Stimulated activated CD8-positive, alpha-beta memory T cell treated with anti-CD3 and anti-CD28 coated beads, Interleukin-7, amount 100 ng/mL, for 48 hours (primary cell): ENCODE measurements at regions not wholly inside any gene's neighbourhood (a gene's known extent, or its start where the extent isn't known, plus 50 kb on each side); places are given as distances from the start of the nearest gene placed in this dataset.

Experiments used
- DNase-seq, 2 donors: peaks; one replicate each; pipeline ENCODE4 v3.0.0-alpha.2; 2020; ENCODE audit warnings: low read depth in 1 of 2; ENCODE audit errors: extremely low read depth in 1 of 2

DNA sequence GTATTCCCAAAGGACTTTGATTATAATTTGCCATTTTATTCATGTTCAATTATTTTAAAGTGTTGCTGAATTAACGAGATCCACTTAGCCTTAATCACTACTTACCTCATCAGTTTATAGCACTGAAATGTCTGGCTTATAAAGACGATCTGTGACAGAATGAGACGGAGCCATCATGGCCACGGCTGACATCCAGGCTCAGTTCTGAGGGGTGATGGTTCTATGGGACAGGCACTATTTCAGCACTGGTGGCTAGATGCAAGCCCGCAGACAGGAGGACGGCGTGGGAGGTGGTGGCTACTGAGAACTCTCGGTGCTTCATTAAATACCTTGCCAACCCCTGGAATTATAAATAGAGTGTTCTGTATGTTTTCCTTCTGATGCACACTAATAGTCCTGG, 1084.2 kb upstream of the TENM3 start:
- no peak for DNase-seq

DNA sequence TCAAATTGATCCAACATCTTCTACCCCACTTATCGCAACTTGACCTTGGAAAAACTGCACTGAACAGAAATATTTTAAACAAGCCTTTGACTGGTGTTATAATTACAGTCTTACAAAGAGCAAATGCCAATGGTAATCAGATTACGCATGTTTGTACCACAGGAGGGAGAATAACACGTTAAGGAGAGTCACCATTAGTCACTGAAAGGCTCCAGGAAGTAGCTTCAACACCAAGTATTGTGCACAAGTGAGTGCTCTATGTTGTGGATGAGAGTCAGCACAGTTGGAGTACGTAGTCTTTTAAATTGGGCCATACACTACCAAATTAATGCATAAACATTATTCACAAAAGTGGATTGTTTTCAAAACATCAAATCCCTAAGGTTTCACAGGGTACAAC, 1081.5 kb upstream of the TENM3 start:
- no peak for DNase-seq

DNA sequence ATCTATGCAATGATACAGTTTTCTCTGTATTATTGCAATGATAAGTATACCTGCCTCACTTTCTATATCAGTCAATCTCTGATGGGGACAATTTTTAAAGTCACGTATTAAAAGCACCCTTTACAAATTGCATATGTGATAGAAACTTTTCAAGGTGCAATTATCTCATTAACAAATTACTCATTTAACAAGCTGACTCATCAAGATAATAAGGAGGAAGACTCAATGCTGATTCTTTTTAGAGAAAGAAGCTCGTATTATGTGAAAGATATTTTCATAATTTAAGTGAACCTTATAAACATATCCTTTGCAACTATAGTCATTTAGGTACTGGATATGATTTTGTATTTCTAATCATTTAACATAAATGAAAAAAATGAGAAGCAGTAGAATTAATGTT, 1080.9 kb upstream of the TENM3 start:
- DNase-seq, result no peak

DNA sequence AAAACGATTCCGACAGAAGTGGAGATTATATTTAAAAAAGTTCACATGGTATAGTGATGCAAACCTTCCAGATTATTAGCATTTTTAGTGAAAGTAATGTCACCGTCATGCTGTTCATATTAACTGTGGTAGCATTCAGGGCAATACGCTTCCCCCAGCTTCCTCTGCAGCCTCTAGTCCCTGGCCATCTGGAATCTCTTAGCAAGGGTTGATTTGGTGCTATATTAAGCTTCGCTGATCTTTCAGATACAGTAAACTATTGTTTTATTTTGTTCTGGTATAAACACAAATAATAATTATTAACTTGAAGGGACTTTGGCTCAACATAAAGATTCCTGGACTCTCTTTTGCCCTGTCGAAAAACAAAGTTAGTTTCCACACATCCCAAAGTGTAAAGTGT, 1080.5 kb upstream of the TENM3 start:
- DNase-seq, result no peak

DNA sequence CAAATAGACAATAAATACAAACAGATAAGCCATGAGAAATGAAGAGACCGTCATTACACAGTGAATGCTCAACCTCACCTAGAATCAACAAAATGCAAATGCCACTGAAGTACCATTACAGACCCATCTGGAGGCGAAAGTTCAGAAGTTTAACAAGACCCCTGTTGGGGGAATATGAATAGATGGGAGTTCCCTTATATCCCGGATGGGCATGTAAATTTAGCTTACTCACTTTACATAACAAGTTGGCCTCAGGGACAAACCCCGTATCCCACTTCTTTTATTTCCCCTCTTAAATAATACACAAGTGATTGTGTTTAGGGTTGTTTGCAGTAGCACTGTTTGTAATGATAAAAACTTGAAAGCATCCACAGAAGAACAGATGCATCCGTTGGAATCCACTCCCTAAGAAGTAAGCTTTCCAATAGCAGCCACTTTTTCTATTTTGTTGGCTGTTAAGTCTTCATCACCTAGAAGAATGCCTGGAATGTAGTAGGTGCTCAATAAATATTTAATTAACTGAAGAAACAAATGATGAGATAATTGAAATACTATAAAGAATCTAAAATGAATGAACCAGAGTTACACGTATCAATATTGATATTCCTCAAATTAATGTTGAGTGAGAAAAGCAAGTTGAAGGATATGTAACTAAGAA, 1076.3 kb upstream of the TENM3 start:
- DNase-seq, result no peak

DNA sequence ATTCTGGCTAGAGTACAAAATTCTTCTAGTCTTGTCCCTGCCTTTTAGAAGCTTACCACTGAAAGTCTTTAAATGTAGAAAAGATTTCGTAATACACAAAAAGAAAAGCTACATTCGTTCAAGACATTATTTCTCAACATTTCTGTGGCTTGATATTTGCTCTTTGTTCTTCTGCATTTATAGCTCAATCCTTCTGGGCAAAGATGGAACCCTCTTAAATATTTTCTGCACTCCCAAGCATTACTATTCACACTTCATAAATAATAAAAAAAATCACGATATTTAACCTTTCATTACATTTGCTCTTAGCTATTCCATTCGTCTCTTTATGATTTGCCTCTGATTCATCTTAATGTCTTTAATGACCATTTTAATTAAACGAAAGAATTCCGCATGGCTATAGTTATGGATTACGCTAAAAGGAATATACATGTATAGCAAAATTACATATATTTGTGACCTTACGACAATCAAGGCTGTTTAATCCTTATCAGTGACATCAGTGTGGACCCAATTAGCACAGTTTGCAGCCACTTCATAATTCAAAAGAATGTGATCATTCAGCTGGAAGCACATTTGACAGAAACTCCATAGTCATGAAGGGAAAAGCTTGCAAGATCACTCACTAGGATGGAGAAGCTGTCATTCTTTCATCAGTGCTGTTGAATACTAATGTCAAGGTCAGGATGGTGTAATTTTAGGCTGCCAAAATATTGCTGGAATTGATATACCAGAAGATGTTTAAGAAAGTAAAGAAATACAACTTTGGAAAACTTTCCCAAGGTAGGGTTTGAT, 1075.0 kb upstream of the TENM3 start:
- no peak for DNase-seq

DNA sequence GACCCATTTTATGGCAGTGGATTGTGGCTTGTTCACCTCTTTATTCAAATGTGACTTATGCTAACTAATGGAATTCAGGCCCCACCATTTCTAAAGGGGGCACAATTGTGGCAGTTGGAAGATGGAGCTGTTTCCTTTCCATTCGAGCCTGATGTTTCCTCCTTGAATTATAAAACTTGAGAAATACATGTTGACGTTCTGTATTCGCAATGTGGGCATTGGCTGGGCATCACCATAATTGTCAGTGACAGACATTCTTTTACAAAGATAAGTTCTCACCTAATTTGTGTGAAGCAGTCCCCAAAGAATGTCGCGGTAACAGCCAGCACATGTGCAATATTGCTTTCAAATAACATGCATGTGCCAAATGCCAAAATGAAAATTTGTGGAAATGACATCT, 1070.2 kb upstream of the TENM3 start:
- DNase-seq, result no peak

DNA sequence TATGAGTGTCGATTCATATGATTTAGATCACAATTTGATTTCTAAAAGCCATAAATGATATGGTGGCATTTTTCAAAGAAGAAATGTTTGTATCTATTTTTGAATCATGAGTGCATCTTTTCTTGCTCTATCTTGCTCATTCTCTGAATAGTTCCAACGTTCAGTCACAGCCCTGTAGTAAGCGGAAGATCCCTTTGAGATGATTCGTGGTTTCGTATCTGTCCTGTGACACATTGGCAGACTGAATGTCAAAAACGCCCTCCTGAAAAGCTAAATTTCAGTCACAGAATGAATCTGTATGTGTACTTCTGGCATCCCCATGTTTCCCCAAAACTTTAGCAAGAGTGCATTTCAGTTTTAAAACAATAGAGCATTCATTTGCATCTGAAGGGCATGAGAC, 1066.9 kb upstream of the TENM3 start:
- no peak for DNase-seq

DNA sequence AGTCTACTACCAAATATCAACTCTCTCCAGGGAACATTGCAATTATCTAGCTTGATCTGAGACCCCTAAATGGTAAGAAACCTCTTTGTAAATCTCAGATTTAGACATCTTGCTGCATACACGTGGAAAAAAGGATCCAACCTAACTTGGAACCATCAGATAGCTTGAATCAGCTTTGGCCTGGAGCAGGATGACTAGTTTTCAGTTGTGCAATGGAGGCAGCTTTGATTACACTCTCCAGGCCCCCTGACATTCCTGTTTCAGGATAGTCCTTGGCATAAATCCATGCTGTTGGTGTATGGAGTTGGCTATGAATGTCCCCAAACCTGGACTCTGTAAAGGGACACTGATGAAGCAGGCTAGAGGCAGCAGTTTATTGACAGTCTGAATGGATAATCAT, 1061.9 kb upstream of the TENM3 start:
- DNase-seq, result no peak

DNA sequence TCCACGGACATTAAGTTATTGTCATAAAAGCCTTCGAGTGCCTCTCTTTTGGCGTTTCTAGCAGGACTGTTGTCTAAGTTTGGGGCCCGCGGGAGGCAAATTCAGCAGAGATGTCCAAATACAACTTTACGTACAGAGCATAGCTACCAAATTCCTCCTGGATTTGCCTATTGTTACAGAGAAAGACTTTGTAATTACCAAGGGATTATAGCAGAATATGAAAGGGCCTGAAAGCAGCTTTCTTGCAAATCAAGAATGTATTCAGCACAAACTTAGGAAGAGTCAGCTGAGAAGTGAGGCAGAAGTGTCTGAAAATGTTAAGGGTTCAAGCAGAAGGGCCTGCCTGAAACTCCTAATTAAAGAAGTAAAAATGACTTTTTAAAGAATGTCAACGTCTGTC, 1053.5 kb upstream of the TENM3 start:
- DNase-seq, result no peak

DNA sequence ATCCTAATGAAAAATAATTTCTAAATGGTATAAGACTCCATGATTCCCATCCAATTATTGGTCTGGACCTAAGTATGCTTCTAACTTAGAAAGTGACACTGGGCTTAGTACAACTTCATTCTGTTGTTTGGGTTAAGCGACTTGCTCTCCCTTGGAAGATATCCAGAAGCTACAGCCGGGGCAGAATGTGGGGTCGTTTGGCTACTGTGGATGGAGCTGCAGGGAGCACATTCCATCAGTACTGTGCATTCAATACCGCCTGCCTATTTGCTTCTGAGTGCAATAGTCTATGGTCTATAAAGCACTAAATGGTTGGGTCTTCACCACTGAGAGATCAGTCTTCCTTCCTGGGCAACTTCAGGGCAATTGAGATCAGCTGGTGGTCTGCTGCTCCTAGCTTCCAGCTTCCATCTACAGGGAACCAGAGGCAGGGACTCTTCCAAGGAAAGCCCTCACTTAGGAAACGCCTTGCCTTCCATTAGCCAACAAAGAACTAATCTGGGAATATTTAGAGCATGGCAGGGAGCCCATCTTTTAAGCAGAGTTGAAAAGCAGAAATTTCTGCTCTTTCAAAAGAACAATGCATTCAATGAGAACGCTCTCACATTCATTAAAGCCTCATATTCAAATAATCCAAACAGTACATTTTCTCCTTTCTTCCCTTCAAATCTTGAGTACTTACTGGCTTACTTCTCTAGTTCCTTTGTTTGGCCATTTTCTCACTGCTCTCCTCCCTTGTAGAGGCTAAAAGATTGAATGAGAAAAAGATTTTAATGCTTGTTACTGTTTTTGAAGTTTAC, 1049.9 kb upstream of the TENM3 start:
- DNase-seq, result no peak

DNA sequence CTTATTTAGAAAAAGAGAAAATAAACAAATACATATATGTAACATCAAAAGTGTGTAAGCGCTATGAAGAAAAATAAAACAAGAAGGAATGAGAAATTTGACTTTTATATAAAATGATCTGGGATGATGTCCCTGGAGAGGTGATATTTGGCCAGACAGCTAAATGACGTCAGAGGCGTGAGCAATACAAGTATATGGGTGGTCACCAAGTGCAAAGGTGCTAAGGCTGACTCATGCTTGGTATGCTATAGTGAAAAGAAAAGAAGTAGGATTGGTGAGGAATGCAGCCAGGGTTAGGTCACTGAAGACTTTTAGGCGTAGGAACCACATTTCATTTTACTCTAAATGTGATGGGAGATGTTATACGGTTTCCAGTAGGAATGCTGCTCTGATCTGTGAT, 1049.1 kb upstream of the TENM3 start:
- DNase-seq, result no peak

DNA sequence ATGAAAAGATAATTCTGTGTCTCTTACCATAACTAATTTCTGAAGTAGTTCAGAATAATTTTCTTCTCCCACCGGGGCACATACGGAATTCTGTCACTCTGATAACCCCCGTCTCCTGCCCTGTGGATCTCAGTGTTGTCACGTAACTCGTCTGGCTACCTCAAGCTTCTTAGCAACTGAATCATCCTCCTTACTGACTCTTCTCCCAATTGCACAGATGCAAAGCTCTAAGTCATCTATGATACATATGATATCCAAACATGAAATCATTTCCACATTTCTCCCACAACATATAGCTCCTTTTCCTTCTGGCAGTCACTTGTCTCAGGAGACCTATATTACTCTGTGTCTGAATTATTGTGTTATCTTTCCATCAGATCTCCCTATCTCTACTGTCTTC, 1043.1 kb upstream of the TENM3 start:
- DNase-seq, result no peak

DNA sequence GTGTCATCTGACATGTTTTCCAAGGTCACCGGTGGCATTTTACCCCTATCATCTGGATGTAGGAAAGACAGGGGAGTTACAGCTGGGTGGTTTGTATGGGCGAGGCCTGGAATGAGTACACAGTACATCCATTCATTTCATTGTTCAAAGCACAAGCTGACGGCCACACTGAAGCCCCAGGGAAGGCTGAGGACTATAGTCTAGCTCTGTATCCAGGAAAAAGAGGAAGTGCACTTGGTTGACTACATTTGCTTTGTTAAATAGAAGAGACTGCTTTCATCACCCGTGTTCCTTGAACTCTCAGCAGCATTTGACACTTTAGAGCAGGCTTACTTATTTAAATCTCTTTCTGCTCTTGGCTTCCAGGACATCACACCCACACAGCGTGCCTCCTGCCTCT, 1041.0 kb upstream of the TENM3 start:
- DNase-seq, result no peak

DNA sequence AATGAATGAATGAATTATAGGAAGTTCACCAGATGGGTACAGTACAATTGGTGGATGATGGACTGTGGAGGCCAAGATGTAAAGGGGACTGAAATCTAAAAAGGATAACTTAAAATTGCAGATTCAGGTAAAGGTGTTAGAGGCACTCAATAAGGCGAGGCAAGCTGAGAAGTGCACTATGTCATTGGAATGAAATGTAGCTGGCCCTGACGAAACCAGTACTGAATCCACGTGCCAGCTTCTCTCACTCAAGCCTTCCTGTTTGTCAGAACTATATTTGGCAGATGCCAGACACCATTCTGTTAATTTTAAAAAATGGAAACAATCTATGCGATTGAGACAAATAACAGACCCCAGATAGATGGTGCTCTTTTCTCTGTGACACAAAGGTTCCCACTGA, 1039.1 kb upstream of the TENM3 start:
- no peak for DNase-seq

DNA sequence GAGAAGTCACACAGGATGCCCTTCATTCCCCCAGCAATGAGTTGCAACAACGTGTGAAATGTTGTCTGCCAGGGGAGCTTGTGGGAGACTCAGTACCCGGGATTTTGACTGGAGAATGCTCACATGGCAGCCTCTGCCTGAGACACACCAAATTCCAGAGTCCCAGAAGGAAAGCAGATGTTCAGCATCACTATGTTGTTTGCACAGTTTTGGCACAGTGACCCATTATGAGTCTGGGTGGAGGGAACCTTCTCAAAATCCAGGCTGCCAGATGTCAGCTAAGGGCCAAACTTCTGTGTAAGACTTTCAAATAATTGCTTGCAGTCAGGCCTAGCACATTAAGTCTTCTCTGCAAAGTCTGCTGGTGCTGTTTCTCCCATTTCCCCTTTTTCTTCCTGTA, 1029.7 kb upstream of the TENM3 start:
- DNase-seq, result no peak

DNA sequence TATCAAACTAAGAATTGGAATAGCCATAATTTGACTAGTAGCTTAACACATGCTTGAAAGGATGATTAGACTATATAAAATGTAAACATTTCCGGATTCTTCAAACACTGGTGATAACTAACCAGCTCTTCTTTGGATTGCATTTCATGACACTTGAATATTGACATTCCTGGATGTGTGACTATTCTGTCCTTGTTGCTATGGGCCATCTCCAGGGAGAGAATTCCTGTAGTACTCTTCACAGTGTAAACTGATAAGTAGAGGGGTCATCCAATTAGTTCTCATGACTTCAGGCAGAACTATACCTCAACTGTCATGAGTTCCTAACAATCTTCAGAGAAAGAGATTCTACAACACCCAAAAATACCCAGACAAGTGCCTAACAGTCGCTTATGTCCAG, 1026.7 kb upstream of the TENM3 start:
- no peak for DNase-seq

DNA sequence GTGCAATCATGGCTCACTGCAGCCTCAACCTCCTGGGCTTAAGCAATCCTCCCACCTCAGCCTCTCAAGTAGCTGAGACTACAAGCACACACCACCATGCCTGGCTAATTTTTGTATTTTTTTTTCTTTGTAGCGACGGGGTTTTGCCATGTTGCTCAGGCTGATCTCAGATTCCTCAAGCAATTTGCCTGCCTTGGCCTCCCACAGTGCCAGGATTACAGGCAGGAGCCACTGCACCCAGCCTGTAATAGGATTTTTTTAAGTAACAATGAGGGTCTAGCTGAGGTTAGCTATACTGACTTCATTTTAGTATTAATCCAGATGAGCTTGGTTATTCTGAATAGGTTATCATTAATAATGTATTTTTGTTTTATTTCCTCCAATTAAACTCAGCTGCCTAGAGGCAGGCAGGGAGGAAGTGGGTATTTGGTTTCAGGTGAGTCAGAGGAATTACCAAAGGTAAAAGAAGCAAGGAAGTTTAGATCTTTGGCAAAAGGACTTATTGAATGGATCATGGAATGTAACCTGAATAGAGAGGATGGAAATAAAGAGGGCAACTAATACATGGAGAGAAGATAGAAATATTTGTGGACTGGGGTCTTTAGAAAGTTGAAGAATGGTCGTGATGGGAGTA, 1023.3 kb upstream of the TENM3 start:
- DNase-seq, result no peak

DNA sequence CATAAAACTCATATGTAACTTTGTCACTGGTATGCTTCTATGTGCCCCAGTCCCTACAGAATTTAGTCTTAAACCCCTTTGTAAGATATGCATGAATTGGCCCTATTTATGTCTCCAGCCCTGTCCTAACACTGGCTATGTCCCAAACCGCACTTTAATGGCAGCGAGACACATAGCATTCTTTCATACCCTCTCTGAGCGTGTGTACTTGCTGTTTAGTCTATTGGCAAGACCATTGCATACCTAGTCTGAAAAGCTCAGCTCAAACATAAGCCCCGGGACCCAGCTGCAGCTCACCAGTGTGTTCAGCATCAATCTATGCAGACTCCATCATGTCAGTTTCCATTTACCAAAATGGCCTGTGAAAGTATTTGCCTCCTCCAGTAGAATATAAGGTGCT, 1018.4 kb upstream of the TENM3 start:
- DNase-seq, result no peak

DNA sequence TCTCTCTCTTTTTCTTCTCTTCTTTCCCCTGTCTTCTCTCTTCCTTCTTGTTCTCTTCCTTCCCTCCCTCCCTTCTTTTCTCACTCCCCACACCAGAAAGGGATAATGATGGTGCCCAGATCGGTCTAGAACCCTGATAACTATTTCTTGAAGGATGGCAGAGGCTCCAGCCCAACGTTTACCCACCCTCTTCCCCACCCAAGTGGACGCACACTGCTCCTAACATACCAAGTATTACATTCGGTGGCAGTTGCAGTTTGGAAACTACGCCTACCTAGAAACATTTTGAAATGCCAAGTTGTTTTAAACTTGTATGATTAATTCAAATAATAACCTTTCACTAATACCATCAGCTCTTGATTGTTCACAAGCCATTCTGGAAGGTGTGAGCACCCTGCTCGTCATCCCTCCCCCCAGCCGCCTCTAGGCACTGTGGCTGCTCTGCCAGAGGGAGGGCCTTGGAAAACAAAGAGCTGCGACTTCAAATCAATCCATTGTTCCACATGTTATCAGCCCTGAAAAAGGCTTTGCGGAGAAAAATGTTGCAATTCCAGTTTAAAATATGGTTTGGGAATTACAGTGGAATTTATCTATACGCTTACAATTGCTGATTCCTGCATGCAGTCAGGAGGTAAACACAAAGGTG, 1017.5 kb upstream of the TENM3 start:
- DNase-seq, result no peak
